HepG2 (cell line): ENCODE measurements at regions not wholly inside any gene's neighbourhood (a gene's known extent, or its start where the extent isn't known, plus 50 kb on each side); places are given as distances from the start of the nearest gene placed in this dataset.

Experiments used
- ATAC-seq: fragments of 200-7000 bp; cut with Tn5 transposase; 3 replicates; pipeline ENCODE4 v1.9.1; 2020; ENCODE audit warnings: mild to moderate bottlenecking, moderate library complexity
- BruUV-seq: library from RNA; stranded (reverse); fragments of 400-500 nt; replicated peaks from 2 replicates; lab custom pipeline; 2021; lab: Mats Ljungman, UMichigan
- CTCF ChIA-PET: fragments of 300-600 bp; formaldehyde crosslinking; extraction: SDS; loops from one replicate; lab custom pipeline; 2021; ENCODE audit warnings: low total read pairs, inconsistent platforms, low intra/inter-chr PET ratio; lab: Yijun Ruan, JAX
- POLR2A ChIA-PET: fragments of 350-600 bp; sonication (Branson Sonifier 250); formaldehyde crosslinking; loops from one replicate; lab custom pipeline; 2020; ENCODE audit warnings: antibody characterized with exemption, inconsistent platforms; lab: Yijun Ruan, JAX
- DNase-seq: peaks from one replicate; pipeline ENCODE4 v3.0.0-alpha.2; 2015; ENCODE audit warnings: low spot score
- FAIRE-seq: peaks from 3 replicates; lab custom pipeline; 2011; peaks lifted over from hg19 to GRCh38; lab: Jason Lieb, UNC
- H2AFZ ChIP-seq: one replicate; pipeline ENCODE4 v1.6.1; 2011; ENCODE audit warnings: low read length, inconsistent platforms
- H3K27ac ChIP-seq: fragments of 300-600 bp; 3 replicates; pipeline ENCODE4 v1.8.0; 2011; ENCODE audit warnings: mixed run types, mild to moderate bottlenecking, mixed read lengths, low read length, inconsistent platforms; ENCODE audit not compliant: insufficient read depth; ENCODE audit errors: extremely low read length
- H3K27me3 ChIP-seq, 2 experiments: fragments of 200-600 bp in 1 of 2; 2 replicates in 1 of 2; 3 replicates in 1 of 2; pipeline versions ENCODE4 v1.6.0 to v1.8.0; 2011; ENCODE audit warnings: low read length in 2 of 2, mild to moderate bottlenecking in 2 of 2, moderate library complexity in 2 of 2, inconsistent platforms in 1 of 2; ENCODE audit not compliant: insufficient read depth in 2 of 2, control insufficient read depth in 1 of 2
- H3K36me3 ChIP-seq, 2 experiments: fragments of 200-600 bp in 1 of 2; replicated peaks in 1 of 2; 2 replicates in 1 of 2; 3 replicates in 1 of 2; pipeline versions ENCODE4 v1.5.1 to v1.8.0; 2011; ENCODE audit warnings: low read length in 2 of 2, inconsistent platforms in 1 of 2; ENCODE audit not compliant: insufficient read depth in 2 of 2, control insufficient read depth in 1 of 2
- H3K4me1 ChIP-seq: 2 replicates; pipeline ENCODE4 v1.5.1; 2012; ENCODE audit warnings: low read length, inconsistent platforms; ENCODE audit not compliant: insufficient read depth
- H3K4me2 ChIP-seq: 2 replicates; pipeline ENCODE4 v1.6.0; 2011; ENCODE audit warnings: low read depth, low read length, inconsistent platforms
- H3K4me3 ChIP-seq, 3 experiments: fragments of 200-600 bp in 1 of 3; sonication (generic), shearing (Covaris generic) in 1 of 3; replicated peaks in 1 of 3; 2 replicates each; pipeline ENCODE4 v1.5.1; 2011 to 2016; ENCODE audit warnings: low read length in 3 of 3, inconsistent platforms in 2 of 3, low read depth in 2 of 3, mild to moderate bottlenecking in 2 of 3, control low read depth in 1 of 3, mixed read lengths in 1 of 3; ENCODE audit not compliant: insufficient read depth in 1 of 3
- H3K79me2 ChIP-seq: one replicate; pipeline ENCODE4 v1.6.1; 2011; ENCODE audit warnings: low read length, inconsistent platforms; ENCODE audit not compliant: insufficient read depth
- H3K9ac ChIP-seq: 2 replicates; pipeline ENCODE4 v1.6.0; 2011; ENCODE audit warnings: mild to moderate bottlenecking, low read depth, low read length, inconsistent platforms; ENCODE audit not compliant: insufficient read depth
- H3K9me3 ChIP-seq: 2 replicates; pipeline ENCODE4 v1.5.1; 2012; ENCODE audit warnings: mild to moderate bottlenecking, low read length
- H4K20me1 ChIP-seq: 2 replicates; pipeline ENCODE4 v1.6.0; 2011; ENCODE audit warnings: inconsistent platforms, mild to moderate bottlenecking, low read length, moderate library complexity; ENCODE audit not compliant: insufficient read depth
- ERF ChIP-seq: IDR thresholded peaks from 2 replicates; pipeline ENCODE4 v1.6.1; 2018; ENCODE audit warnings: missing biosample characterization, missing genetic modification reagents
- HDAC1 ChIP-seq: sonication (generic); formaldehyde crosslinking; IDR thresholded peaks from 2 replicates; pipeline ENCODE4 v1.5.1; 2020; ENCODE audit warnings: mild to moderate bottlenecking, missing genetic modification reagents
- KDM2A ChIP-seq: sonication (generic); formaldehyde crosslinking; IDR thresholded peaks from 2 replicates; pipeline ENCODE4 v1.4.0; 2020; ENCODE audit warnings: low read depth, missing genetic modification reagents, borderline replicate concordance
- MTA3 ChIP-seq: sonication (generic); formaldehyde crosslinking; IDR thresholded peaks from 2 replicates; pipeline ENCODE4 v1.4.0; 2020; ENCODE audit warnings: missing genetic modification reagents
- MTF2 ChIP-seq: sonication (generic); formaldehyde crosslinking; IDR thresholded peaks from 2 replicates; pipeline ENCODE4 v1.5.0; 2020; ENCODE audit warnings: missing genetic modification reagents, borderline replicate concordance
- MXI1 ChIP-seq: IDR thresholded peaks from 3 replicates; pipeline ENCODE4 v1.6.1; 2012; ENCODE audit warnings: low read depth, low read length, inconsistent platforms, borderline replicate concordance
- NCOA1 ChIP-seq: sonication (generic); formaldehyde crosslinking; IDR thresholded peaks from 2 replicates; pipeline ENCODE4 v1.9.0; 2021; ENCODE audit warnings: missing genetic modification reagents
- NR2F6 ChIP-seq, 2 experiments: IDR thresholded peaks; 2 replicates each; pipeline ENCODE4 v1.6.1; 2016; ENCODE audit warnings: antibody characterized with exemption in 1 of 2, mild to moderate bottlenecking in 1 of 2
- PHB2 ChIP-seq: fragments of 450-650 bp; IDR thresholded peaks from 2 replicates; pipeline ENCODE4 v1.6.1; 2018; ENCODE audit not compliant: partially characterized antibody
- RARG ChIP-seq: sonication (generic); formaldehyde crosslinking; IDR thresholded peaks from 2 replicates; pipeline ENCODE4 v1.4.0; 2020; ENCODE audit warnings: low read depth, mild to moderate bottlenecking, missing genetic modification reagents
- RORA ChIP-seq: sonication (generic); formaldehyde crosslinking; IDR thresholded peaks from 2 replicates; pipeline ENCODE4 v1.5.0; 2020; ENCODE audit warnings: mild to moderate bottlenecking, missing genetic modification reagents, moderate library complexity
- TAF1 ChIP-seq: sonication (generic); formaldehyde crosslinking; IDR thresholded peaks from 2 replicates; pipeline ENCODE4 v1.4.0; 2020; ENCODE audit warnings: missing genetic modification reagents
- ZMAT5 ChIP-seq: sonication (generic); formaldehyde crosslinking; IDR thresholded peaks from 2 replicates; pipeline ENCODE4 v1.5.0; 2020; ENCODE audit warnings: mild to moderate bottlenecking, low read depth, missing genetic modification reagents, borderline replicate concordance
- ZNF441 ChIP-seq: sonication (generic); formaldehyde crosslinking; IDR thresholded peaks from 2 replicates; pipeline ENCODE4 v1.7.0; 2021; ENCODE audit warnings: missing genetic modification reagents, borderline replicate concordance
- ZNF530 ChIP-seq: sonication (generic); formaldehyde crosslinking; IDR thresholded peaks from 2 replicates; pipeline ENCODE4 v1.5.0; 2020; ENCODE audit warnings: low read depth, mild to moderate bottlenecking, missing genetic modification reagents
- ZNF543 ChIP-seq: sonication (generic); formaldehyde crosslinking; IDR thresholded peaks from 2 replicates; pipeline ENCODE4 v1.4.0; 2020; ENCODE audit warnings: mild to moderate bottlenecking, missing genetic modification reagents
- ZNF792 ChIP-seq: IDR thresholded peaks from 2 replicates; pipeline ENCODE4 v1.6.1; 2016
- WGBS: methylation state at CpG from one replicate; pipeline ENCODE4 v1.1.6; 2017; ENCODE audit warnings: low lambda C conversion rate; 5-methylcytosine and 5-hydroxymethylcytosine counted together
- in situ Hi-C: cut with HindIII; loops from 2 replicates; pipeline ENCODE4 v1.10.0; 2017; ENCODE audit warnings: low pct_unique_long_range_greater_than_20kb; ENCODE audit not compliant: extremely low pct_ligation_motif_present
- intact Hi-C: fragments of 100-400 bp; cut with micrococcal nuclease; formaldehyde crosslinking; loops from one replicate; pipeline ENCODE4 v1.10.0; 2022; ENCODE audit not compliant: unreplicated experiment
- TF ChIP-seq, protein P1 (sequence below): sonication (generic); formaldehyde crosslinking; IDR thresholded peaks from 2 replicates; pipeline ENCODE4 v1.8.1; 2023; ENCODE audit warnings: mild to moderate bottlenecking, missing genetic modification reagents
- TF ChIP-seq, protein P2 (sequence below): sonication (generic); formaldehyde crosslinking; IDR thresholded peaks from 2 replicates; pipeline ENCODE4 v1.4.0; 2020; ENCODE audit warnings: mild to moderate bottlenecking, missing genetic modification reagents

GRCh38 chr12:58453306-58453705 lies 467.0 kb downstream of the LRIG3 start (continued):
- TF ChIP-seq MTF2 (CRISPR knock-in tag) (no peak), NR2F6 (IDR thresholded peaks at IDR 0.05) (no peak), NR2F6 (CRISPR knock-in tag; IDR thresholded peaks at IDR 0.05) (no peak), HDAC1 (CRISPR knock-in tag) (no peak), RARG (no peak), MTA3 (no peak), MXI1 (no peak), PHB2 (no peak)

GRCh38 chr12:58455136-58455535 lies 465.2 kb downstream of the LRIG3 start:
- Histone ChIP-seq H3K4me3 (no peak overlapping the region), H3K27me3 (no peaks in the 10 kb centered on the region), H3K9ac (no peak overlapping the region), H3K79me2 (no peaks in the 10 kb centered on the region), H3K4me2 (no peak overlapping the region), H3K36me3 (no peaks in the 10 kb centered on the region), H4K20me1 (no peaks in the 10 kb centered on the region), H3K27ac (no peak overlapping the region), H3K4me1 (no peaks in the 10 kb centered on the region), H3K9me3 (no peaks in the 10 kb centered on the region), H2AFZ (no peak overlapping the region)
- FAIRE-seq (no peak), DNase-seq (no peak), ATAC-seq (no peak)
- 0% methylated on average over 1 of the region's 1 CpG for whole genome bisulfite sequencing
- BruUV-seq = no TSS peak
- ChIA-PET POLR2A (no interaction called here), CTCF (no interaction called here)
- in situ Hi-C loops = no loop called here
- intact Hi-C loops = loop anchor here (5.0 kb wide), 1 partner anchor 478 kb away; no protein-coding TSS in a partner anchor
- TF ChIP-seq RORA (CRISPR knock-in tag) (no peak), KDM2A (CRISPR knock-in tag) (no peak), ZNF543 (CRISPR knock-in tag) (no peak), TAF1 (CRISPR knock-in tag) (no peak), ZNF441 (CRISPR knock-in tag) (no peak), ZMAT5 (no peak), ERF (CRISPR knock-in tag) (no peak), ZNF530 (CRISPR knock-in tag) (no peak), ZNF792 (CRISPR knock-in tag) (no peak), NCOA1 (no peak)
- TF ChIP-seq, protein P1, sequence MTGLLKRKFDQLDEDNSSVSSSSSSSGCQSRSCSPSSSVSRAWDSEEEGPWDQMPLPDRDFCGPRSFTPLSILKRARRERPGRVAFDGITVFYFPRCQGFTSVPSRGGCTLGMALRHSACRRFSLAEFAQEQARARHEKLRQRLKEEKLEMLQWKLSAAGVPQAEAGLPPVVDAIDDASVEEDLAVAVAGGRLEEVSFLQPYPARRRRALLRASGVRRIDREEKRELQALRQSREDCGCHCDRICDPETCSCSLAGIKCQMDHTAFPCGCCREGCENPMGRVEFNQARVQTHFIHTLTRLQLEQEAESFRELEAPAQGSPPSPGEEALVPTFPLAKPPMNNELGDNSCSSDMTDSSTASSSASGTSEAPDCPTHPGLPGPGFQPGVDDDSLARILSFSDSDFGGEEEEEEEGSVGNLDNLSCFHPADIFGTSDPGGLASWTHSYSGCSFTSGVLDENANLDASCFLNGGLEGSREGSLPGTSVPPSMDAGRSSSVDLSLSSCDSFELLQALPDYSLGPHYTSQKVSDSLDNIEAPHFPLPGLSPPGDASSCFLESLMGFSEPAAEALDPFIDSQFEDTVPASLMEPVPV (CRISPR knock-in tag) = no peak
- TF ChIP-seq, protein P2, sequence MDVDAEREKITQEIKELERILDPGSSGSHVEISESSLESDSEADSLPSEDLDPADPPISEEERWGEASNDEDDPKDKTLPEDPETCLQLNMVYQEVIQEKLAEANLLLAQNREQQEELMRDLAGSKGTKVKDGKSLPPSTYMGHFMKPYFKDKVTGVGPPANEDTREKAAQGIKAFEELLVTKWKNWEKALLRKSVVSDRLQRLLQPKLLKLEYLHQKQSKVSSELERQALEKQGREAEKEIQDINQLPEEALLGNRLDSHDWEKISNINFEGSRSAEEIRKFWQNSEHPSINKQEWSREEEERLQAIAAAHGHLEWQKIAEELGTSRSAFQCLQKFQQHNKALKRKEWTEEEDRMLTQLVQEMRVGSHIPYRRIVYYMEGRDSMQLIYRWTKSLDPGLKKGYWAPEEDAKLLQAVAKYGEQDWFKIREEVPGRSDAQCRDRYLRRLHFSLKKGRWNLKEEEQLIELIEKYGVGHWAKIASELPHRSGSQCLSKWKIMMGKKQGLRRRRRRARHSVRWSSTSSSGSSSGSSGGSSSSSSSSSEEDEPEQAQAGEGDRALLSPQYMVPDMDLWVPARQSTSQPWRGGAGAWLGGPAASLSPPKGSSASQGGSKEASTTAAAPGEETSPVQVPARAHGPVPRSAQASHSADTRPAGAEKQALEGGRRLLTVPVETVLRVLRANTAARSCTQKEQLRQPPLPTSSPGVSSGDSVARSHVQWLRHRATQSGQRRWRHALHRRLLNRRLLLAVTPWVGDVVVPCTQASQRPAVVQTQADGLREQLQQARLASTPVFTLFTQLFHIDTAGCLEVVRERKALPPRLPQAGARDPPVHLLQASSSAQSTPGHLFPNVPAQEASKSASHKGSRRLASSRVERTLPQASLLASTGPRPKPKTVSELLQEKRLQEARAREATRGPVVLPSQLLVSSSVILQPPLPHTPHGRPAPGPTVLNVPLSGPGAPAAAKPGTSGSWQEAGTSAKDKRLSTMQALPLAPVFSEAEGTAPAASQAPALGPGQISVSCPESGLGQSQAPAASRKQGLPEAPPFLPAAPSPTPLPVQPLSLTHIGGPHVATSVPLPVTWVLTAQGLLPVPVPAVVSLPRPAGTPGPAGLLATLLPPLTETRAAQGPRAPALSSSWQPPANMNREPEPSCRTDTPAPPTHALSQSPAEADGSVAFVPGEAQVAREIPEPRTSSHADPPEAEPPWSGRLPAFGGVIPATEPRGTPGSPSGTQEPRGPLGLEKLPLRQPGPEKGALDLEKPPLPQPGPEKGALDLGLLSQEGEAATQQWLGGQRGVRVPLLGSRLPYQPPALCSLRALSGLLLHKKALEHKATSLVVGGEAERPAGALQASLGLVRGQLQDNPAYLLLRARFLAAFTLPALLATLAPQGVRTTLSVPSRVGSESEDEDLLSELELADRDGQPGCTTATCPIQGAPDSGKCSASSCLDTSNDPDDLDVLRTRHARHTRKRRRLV (CRISPR knock-in tag) = no peak
